Cardiac muscle cell (in vitro differentiated cells and primary cell): ENCODE measurements at regions not wholly inside any gene's neighbourhood (a gene's known extent, or its start where the extent isn't known, plus 50 kb on each side); places are given as distances from the start of the nearest gene placed in this dataset.

ENCODE experiments used
- DNase-seq, 2 donors: peaks; one replicate each; pipeline versions ENCODE4 v3.0.0 to v3.0.0-alpha.2; 2010 to 2017; ENCODE audit warnings: low read depth in 1 of 2, low spot score in 1 of 2
- H3K27ac ChIP-seq: fragments of 200-600 bp; sonication (generic); 2 replicates; pipeline ENCODE4 v1.5.1; 2016
- H3K27me3 ChIP-seq: fragments of 200-600 bp; sonication (generic); 2 replicates; pipeline ENCODE4 v1.6.0; 2016; ENCODE audit warnings: control low read depth
- H3K36me3 ChIP-seq: fragments of 200-600 bp; sonication (generic); 2 replicates; pipeline ENCODE4 v1.5.1; 2016; ENCODE audit warnings: control low read depth
- H3K4me1 ChIP-seq: fragments of 200-600 bp; sonication (generic); 2 replicates; pipeline ENCODE4 v1.8.1; 2017; ENCODE audit warnings: low read depth, mild to moderate bottlenecking, mixed run types
- H3K4me3 ChIP-seq: fragments of 200-600 bp; sonication (generic); 2 replicates; pipeline ENCODE4 v1.5.1; 2016; ENCODE audit warnings: mild to moderate bottlenecking
- H3K9me3 ChIP-seq: fragments of 200-600 bp; sonication (generic); 2 replicates; pipeline ENCODE4 v1.5.1; 2017; ENCODE audit warnings: low read depth, mild to moderate bottlenecking, control low read depth
- TF ChIP-seq, protein P1 (sequence below): IDR thresholded peaks from 2 replicates; pipeline ENCODE4 v1.5.1; 2012; ENCODE audit warnings: low read depth, mild to moderate bottlenecking, low read length

DNA sequence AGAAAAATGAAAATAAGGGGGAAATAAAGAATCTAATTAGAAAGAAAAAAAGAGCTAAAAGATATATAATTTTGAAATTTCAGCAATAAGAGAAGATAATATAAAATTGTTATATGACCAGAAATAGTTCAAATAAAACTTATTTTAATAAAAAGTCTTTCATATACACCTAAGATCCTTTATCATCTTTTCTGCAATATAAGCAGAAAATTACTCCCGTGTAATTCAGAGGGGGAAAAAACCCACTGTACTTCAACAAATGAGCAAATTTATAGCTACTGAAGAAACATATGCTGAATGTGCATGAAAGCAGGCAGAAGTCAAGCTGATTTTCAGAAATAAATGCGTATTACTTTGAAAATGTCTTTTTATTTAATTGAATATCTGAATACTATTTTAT is 771.3 kb downstream of the FAT4 start:
- no peaks in the 10 kb centered on the region for H3K36me3 ChIP-seq
- no peaks in the 10 kb centered on the region for H3K9me3 ChIP-seq
- H3K4me1 ChIP-seq, result no peaks in the 10 kb centered on the region
- no peak overlapping the region for H3K4me3 ChIP-seq
- no peak overlapping the region for H3K27ac ChIP-seq
- H3K27me3 ChIP-seq, result no peaks in the 10 kb centered on the region
- no peak for DNase-seq
- TF ChIP-seq, protein P1, sequence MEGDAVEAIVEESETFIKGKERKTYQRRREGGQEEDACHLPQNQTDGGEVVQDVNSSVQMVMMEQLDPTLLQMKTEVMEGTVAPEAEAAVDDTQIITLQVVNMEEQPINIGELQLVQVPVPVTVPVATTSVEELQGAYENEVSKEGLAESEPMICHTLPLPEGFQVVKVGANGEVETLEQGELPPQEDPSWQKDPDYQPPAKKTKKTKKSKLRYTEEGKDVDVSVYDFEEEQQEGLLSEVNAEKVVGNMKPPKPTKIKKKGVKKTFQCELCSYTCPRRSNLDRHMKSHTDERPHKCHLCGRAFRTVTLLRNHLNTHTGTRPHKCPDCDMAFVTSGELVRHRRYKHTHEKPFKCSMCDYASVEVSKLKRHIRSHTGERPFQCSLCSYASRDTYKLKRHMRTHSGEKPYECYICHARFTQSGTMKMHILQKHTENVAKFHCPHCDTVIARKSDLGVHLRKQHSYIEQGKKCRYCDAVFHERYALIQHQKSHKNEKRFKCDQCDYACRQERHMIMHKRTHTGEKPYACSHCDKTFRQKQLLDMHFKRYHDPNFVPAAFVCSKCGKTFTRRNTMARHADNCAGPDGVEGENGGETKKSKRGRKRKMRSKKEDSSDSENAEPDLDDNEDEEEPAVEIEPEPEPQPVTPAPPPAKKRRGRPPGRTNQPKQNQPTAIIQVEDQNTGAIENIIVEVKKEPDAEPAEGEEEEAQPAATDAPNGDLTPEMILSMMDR, result no peak

DNA sequence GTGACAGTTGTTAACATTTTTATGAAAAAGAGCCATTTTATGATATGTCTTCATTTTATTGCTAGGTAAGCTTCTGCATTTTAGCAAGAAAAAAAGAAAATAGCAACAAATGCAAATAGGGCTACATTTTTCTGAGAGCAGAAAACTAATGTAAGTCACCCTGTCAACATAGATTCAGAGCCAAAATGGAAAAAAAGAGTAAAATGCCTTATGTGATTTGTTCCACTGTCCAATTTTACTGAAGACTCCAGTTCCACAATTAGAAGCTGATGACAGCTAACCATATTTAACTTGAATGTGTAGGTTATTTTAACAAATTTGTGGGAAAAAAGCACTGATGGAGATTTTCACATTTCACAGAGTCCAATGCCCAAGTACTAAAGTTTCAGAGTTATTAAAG is 772.3 kb downstream of the FAT4 start:
- TF ChIP-seq, protein P1, result no peak
- H3K36me3 ChIP-seq, result no peaks in the 10 kb centered on the region
- DNase-seq, result no peak
- H3K27me3 ChIP-seq, result no peaks in the 10 kb centered on the region
- H3K9me3 ChIP-seq, result no peaks in the 10 kb centered on the region
- no peaks in the 10 kb centered on the region for H3K4me1 ChIP-seq
- no peak overlapping the region for H3K27ac ChIP-seq
- no peak overlapping the region for H3K4me3 ChIP-seq

DNA sequence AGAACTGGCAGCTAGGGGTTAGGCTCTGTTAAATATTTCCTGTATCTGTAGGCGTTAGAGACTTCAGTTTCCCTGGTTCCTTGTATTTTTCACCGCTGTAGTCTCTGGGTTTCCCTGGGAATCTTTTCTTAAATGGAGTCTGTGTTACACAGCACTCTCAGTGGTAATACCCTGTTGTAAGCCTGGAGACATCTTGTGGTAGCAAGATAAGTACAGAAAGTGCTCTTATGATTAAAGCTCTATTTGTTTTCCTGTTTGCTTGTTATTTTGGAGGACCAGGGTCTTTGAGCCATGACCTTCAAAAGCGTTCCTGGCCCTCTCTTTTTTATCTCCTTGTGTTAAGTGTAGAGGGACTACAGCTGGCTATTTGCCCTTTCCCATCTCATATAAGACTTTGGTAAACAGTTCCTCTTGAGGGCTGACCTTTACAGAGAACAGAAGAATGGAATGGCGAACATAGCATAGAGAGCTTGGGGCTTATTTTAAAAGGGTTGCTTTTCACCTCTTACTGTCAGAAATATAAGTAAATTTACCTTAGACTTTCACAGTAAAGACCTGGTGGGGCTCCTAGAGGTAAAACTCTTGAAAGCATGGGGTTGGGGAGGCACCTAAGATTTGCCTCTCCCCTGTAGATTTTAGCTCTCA is 782.5 kb downstream of the FAT4 start:
- Histone ChIP-seq H3K27me3 (no peaks in the 10 kb centered on the region), H3K27ac (no peak overlapping the region), H3K4me3 (no peak overlapping the region), H3K36me3 (no peaks in the 10 kb centered on the region), H3K4me1 (no peaks in the 10 kb centered on the region), H3K9me3 (no peaks in the 10 kb centered on the region)
- no peak for DNase-seq
- TF ChIP-seq, protein P1, result no peak

DNA sequence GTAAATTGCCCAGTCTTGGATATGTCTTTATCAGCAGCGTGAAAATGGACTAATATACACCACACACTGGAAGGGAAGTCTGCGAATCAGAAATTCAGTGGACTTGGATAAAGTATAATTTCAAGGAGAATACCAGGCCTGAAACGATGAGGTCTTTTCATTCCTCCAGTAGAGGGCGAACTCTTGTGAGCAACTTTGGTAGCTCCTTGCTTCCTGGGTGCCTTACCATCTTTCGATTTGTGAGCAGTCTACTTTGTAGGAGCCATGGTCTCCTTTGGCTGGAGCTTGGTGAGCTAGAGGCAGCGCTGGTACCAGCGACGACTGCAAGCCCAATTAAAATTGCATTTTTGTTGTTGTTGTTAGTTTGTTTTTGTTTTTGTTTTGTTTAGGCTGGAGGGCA is 791.9 kb downstream of the FAT4 start:
- H3K27ac ChIP-seq, result no peak overlapping the region

DNA sequence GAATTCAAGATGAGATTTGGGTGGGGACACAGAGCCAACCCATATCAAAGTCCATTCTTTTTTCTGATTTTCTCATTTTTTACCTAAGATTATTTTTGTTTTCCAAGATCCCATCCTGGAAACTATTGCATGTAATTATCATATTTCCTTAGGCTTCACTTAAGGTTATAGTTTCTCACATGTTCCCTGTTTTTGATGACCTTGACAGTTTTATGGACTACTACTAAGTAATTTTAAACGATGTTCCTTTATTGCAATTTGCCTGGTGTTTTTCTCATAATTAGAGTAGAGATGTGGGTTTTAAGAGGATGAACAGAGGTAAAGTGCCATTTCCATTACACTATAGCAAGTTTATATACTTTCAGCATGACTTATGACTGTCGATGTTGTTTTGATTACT is 795.1 kb downstream of the FAT4 start:
- Histone ChIP-seq H3K4me3 (no peak overlapping the region), H3K36me3 (no peaks in the 10 kb centered on the region), H3K27me3 (no peaks in the 10 kb centered on the region), H3K27ac (no peak overlapping the region), H3K4me1 (no peaks in the 10 kb centered on the region), H3K9me3 (no peaks in the 10 kb centered on the region)
- TF ChIP-seq, protein P1, result no peak
- DNase-seq, result no peak

More for the DNA sequence above, 791.9 kb downstream of the FAT4 start:
- DNase-seq, result no peak
- H3K27me3 ChIP-seq, result no peaks in the 10 kb centered on the region
- H3K4me3 ChIP-seq, result no peak overlapping the region
- TF ChIP-seq, protein P1, result no peak
- no peaks in the 10 kb centered on the region for H3K36me3 ChIP-seq
- no peaks in the 10 kb centered on the region for H3K9me3 ChIP-seq
- H3K4me1 ChIP-seq, result no peaks in the 10 kb centered on the region
